GM23338 (cell line): ENCODE measurements at regions not wholly inside any gene's neighbourhood (a gene's known extent, or its start where the extent isn't known, plus 50 kb on each side); places are given as distances from the start of the nearest gene placed in this dataset.

ENCODE experiments used
- ATAC-seq: fragments of 200-7000 bp; cut with Tn5 transposase; 3 replicates; pipeline ENCODE4 v1.9.1; 2020
- DNase-seq: peaks from one replicate; pipeline ENCODE4 v3.0.0-alpha.2; 2015; ENCODE audit warnings: low spot score
- H2AFZ ChIP-seq: fragments of 200-600 bp; sonication (generic); 2 replicates; pipeline ENCODE4 v1.8.0; 2016; ENCODE audit warnings: antibody characterized with exemption, mild to moderate bottlenecking, moderate library complexity
- H3F3A ChIP-seq: fragments of 200-600 bp; sonication (generic); replicated peaks from 2 replicates; pipeline ENCODE4 v1.8.0; 2017; ENCODE audit warnings: antibody characterized with exemption, mixed run types, low read depth
- H3K27ac ChIP-seq: fragments of 200-600 bp; sonication (generic); 2 replicates; pipeline ENCODE4 v1.6.1; 2016; ENCODE audit warnings: low read depth
- H3K27me3 ChIP-seq: fragments of 200-600 bp; sonication (generic); 2 replicates; pipeline ENCODE4 v1.8.0; 2016; ENCODE audit warnings: mild to moderate bottlenecking, mixed run types, moderate library complexity; ENCODE audit not compliant: insufficient read depth
- H3K36me3 ChIP-seq: fragments of 200-600 bp; sonication (generic); 2 replicates; pipeline ENCODE4 v1.8.0; 2016; ENCODE audit warnings: mild to moderate bottlenecking; ENCODE audit not compliant: insufficient read depth
- H3K4me1 ChIP-seq: fragments of 200-600 bp; sonication (generic); 2 replicates; pipeline ENCODE4 v1.8.0; 2016; ENCODE audit warnings: mild to moderate bottlenecking, moderate library complexity; ENCODE audit not compliant: insufficient read depth
- H3K4me2 ChIP-seq: fragments of 200-600 bp; sonication (generic); 2 replicates; pipeline ENCODE4 v1.7.1; 2017; ENCODE audit warnings: mixed run types
- H3K4me3 ChIP-seq: fragments of 200-600 bp; sonication (generic); 2 replicates; pipeline ENCODE4 v1.6.1; 2016; ENCODE audit warnings: mixed run types
- H3K79me2 ChIP-seq: fragments of 200-600 bp; sonication (generic); replicated peaks from 2 replicates; pipeline ENCODE4 v1.8.0; 2017; ENCODE audit warnings: mild to moderate bottlenecking; ENCODE audit not compliant: insufficient read depth
- H3K9me2 ChIP-seq: fragments of 200-600 bp; sonication (generic); 2 replicates; pipeline ENCODE4 v1.8.0; 2017; ENCODE audit not compliant: insufficient read depth
- H4K20me1 ChIP-seq: fragments of 200-600 bp; sonication (generic); replicated peaks from 2 replicates; pipeline ENCODE4 v1.8.0; 2017; ENCODE audit warnings: mild to moderate bottlenecking; ENCODE audit not compliant: insufficient read depth
- H3K27ac Mint-ChIP-seq: 2 replicates; pipeline ENCODE4 v1.8.0; 2020; ENCODE audit warnings: inconsistent platforms, mild to moderate bottlenecking, moderate library complexity, mixed read lengths
- H3K27me3 Mint-ChIP-seq: 3 replicates; pipeline ENCODE4 v1.8.0; 2022; ENCODE audit warnings: low read depth, mild to moderate bottlenecking, moderate library complexity, mixed read lengths, inconsistent platforms; ENCODE audit not compliant: insufficient read depth, poor library complexity
- H3K36me3 Mint-ChIP-seq: 3 replicates; pipeline ENCODE4 v1.8.0; 2021; ENCODE audit warnings: low read depth, mild to moderate bottlenecking, inconsistent platforms, moderate library complexity, mixed read lengths
- H3K4me1 Mint-ChIP-seq: 3 replicates; pipeline ENCODE4 v1.8.0; 2020; ENCODE audit warnings: mild to moderate bottlenecking, inconsistent platforms, mixed read lengths
- H3K4me3 Mint-ChIP-seq: 3 replicates; pipeline ENCODE4 v1.8.0; 2021; ENCODE audit warnings: moderate library complexity, mild to moderate bottlenecking, inconsistent platforms, mixed read lengths
- H3K9me3 Mint-ChIP-seq: 3 replicates; pipeline ENCODE4 v1.8.0; 2020; ENCODE audit warnings: moderate library complexity, mild to moderate bottlenecking, inconsistent platforms, mixed read lengths
- EZH2phosphoT487 ChIP-seq: fragments of 200-600 bp; sonication (generic); IDR thresholded peaks from one replicate; pipeline ENCODE4 v1.8.1; 2018; ENCODE audit warnings: antibody characterized with exemption; ENCODE audit not compliant: unreplicated experiment
- POLR2AphosphoS5 ChIP-seq: IDR thresholded peaks from 2 replicates; pipeline ENCODE4 v1.6.1; 2016; ENCODE audit warnings: antibody characterized with exemption, low read depth
- ZNF114 ChIP-seq: fragments of 250-450 bp; sonication (Bioruptor Pico); IDR thresholded peaks from 2 replicates; pipeline ENCODE4 v1.5.0; 2020; ENCODE audit warnings: mild to moderate bottlenecking, moderate library complexity
- ZNF331 ChIP-seq: fragments of 250-450 bp; sonication (Bioruptor Pico); IDR thresholded peaks from 2 replicates; pipeline ENCODE4 v1.5.0; 2020; ENCODE audit warnings: low read depth, mild to moderate bottlenecking, moderate library complexity
- TF ChIP-seq, protein P1 (sequence below): fragments of 250-450 bp; sonication (Bioruptor Pico); IDR thresholded peaks from 2 replicates; pipeline ENCODE4 v1.5.0; 2020; ENCODE audit warnings: mild to moderate bottlenecking, moderate library complexity
- TF ChIP-seq, protein P2 (sequence below): IDR thresholded peaks from 2 replicates; pipeline ENCODE4 v1.6.1; 2016; ENCODE audit warnings: antibody characterized with exemption
- TF ChIP-seq, protein P3 (sequence below): IDR thresholded peaks from one replicate; pipeline ENCODE4 v1.6.1; 2018; ENCODE audit warnings: antibody characterized with exemption; ENCODE audit not compliant: unreplicated experiment

DNA sequence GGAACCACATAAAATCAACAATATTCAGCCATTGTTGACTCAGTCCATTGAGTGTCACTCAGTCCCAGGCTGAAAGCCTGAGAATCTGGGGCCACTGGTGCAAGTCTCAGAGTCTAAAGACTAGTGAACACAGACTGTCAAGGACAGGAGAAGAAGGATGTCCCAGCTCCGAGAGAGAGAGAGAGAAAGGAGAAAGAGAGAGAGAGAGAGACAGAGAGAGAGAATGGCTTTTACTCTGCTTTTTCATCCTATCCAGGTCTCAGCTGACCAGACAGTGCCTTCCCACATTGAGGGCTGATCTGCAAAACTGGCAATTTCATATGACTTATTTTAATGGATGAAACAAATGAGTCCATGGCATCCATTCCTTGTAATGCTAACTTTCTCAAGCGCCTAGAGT is 984.1 kb downstream of the UQCRFS1 start (continued):
- TF ChIP-seq, protein P1, sequence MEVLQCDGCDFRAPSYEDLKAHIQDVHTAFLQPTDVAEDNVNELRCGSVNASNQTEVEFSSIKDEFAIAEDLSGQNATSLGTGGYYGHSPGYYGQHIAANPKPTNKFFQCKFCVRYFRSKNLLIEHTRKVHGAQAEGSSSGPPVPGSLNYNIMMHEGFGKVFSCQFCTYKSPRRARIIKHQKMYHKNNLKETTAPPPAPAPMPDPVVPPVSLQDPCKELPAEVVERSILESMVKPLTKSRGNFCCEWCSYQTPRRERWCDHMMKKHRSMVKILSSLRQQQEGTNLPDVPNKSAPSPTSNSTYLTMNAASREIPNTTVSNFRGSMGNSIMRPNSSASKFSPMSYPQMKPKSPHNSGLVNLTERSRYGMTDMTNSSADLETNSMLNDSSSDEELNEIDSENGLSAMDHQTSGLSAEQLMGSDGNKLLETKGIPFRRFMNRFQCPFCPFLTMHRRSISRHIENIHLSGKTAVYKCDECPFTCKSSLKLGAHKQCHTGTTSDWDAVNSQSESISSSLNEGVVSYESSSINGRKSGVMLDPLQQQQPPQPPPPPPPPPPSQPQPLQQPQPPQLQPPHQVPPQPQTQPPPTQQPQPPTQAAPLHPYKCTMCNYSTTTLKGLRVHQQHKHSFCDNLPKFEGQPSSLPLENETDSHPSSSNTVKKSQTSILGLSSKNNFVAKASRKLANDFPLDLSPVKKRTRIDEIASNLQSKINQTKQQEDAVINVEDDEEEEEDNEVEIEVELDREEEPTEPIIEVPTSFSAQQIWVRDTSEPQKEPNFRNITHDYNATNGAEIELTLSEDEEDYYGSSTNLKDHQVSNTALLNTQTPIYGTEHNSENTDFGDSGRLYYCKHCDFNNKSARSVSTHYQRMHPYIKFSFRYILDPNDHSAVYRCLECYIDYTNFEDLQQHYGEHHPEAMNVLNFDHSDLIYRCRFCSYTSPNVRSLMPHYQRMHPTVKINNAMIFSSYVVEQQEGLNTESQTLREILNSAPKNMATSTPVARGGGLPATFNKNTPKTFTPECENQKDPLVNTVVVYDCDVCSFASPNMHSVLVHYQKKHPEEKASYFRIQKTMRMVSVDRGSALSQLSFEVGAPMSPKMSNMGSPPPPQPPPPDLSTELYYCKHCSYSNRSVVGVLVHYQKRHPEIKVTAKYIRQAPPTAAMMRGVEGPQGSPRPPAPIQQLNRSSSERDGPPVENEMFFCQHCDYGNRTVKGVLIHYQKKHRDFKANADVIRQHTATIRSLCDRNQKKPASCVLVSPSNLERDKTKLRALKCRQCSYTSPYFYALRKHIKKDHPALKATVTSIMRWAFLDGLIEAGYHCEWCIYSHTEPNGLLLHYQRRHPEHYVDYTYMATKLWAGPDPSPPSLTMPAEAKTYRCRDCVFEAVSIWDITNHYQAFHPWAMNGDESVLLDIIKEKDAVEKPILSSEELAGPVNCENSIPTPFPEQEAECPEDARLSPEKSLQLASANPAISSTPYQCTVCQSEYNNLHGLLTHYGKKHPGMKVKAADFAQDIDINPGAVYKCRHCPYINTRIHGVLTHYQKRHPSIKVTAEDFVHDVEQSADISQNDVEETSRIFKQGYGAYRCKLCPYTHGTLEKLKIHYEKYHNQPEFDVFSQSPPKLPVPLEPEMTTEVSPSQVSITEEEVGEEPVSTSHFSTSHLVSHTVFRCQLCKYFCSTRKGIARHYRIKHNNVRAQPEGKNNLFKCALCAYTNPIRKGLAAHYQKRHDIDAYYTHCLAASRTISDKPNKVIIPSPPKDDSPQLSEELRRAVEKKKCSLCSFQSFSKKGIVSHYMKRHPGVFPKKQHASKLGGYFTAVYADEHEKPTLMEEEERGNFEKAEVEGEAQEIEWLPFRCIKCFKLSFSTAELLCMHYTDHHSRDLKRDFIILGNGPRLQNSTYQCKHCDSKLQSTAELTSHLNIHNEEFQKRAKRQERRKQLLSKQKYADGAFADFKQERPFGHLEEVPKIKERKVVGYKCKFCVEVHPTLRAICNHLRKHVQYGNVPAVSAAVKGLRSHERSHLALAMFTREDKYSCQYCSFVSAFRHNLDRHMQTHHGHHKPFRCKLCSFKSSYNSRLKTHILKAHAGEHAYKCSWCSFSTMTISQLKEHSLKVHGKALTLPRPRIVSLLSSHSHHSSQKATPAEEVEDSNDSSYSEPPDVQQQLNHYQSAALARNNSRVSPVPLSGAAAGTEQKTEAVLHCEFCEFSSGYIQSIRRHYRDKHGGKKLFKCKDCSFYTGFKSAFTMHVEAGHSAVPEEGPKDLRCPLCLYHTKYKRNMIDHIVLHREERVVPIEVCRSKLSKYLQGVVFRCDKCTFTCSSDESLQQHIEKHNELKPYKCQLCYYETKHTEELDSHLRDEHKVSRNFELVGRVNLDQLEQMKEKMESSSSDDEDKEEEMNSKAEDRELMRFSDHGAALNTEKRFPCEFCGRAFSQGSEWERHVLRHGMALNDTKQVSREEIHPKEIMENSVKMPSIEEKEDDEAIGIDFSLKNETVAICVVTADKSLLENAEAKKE = no peak
- TF ChIP-seq, protein P2, sequence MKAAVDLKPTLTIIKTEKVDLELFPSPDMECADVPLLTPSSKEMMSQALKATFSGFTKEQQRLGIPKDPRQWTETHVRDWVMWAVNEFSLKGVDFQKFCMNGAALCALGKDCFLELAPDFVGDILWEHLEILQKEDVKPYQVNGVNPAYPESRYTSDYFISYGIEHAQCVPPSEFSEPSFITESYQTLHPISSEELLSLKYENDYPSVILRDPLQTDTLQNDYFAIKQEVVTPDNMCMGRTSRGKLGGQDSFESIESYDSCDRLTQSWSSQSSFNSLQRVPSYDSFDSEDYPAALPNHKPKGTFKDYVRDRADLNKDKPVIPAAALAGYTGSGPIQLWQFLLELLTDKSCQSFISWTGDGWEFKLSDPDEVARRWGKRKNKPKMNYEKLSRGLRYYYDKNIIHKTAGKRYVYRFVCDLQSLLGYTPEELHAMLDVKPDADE = no peak

DNA sequence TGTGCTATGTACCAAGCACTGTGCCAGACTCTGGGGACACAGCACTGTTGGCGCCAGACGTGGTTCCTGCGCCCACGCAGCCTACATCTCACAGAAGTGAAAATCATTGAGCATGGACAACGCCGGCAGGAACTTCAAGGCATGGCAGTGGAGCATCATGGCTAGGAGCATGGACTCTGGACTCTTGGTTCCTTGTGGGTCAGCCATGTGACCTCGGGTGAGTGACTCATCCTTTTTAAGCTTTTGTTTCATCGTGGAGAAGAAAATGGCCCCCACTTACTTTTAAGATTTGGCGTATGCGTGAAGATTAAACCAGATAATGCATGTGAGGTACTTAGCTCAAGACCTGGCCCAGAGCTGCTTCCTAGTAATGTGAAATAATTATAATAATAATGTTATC is 988.5 kb downstream of the UQCRFS1 start:
- Histone ChIP-seq H3K4me3 (no peak overlapping the region), H3K79me2 (no peaks in the 10 kb centered on the region), H3K27me3 (no peaks in the 10 kb centered on the region), H3K27ac (no peak overlapping the region), H3K4me1 (no peaks in the 10 kb centered on the region), H3K36me3 (no peaks in the 10 kb centered on the region), H2AFZ (no peak overlapping the region), H4K20me1 (no peaks in the 10 kb centered on the region), H3K4me2 (no peak overlapping the region), H3K9me2 (no peaks in the 10 kb centered on the region; the same call in 1 of the 2 replicates), H3F3A (no peaks in the 10 kb centered on the region)
- no peaks in the 10 kb centered on the region for H3K4me1 Mint-ChIP-seq
- H3K36me3 Mint-ChIP-seq = no peaks in the 10 kb centered on the region
- no peak for DNase-seq
- H3K9me3 Mint-ChIP-seq = peaks cover 3% of the 10 kb centered on the region; the same call in 2 of the 3 replicates
- ATAC-seq = no peak
- no peak overlapping the region for H3K4me3 Mint-ChIP-seq
- no peak overlapping the region for H3K27ac Mint-ChIP-seq
- peaks cover 5% of the 10 kb centered on the region for H3K27me3 Mint-ChIP-seq
- TF ChIP-seq ZNF331 (CRISPR knock-in tag) = no peak
- no peak for TF ChIP-seq ZNF114 (CRISPR knock-in tag)
- TF ChIP-seq, protein P2 = no peak
- TF ChIP-seq POLR2AphosphoS5 = no peak
- TF ChIP-seq EZH2phosphoT487 = no peak
- TF ChIP-seq, protein P3, sequence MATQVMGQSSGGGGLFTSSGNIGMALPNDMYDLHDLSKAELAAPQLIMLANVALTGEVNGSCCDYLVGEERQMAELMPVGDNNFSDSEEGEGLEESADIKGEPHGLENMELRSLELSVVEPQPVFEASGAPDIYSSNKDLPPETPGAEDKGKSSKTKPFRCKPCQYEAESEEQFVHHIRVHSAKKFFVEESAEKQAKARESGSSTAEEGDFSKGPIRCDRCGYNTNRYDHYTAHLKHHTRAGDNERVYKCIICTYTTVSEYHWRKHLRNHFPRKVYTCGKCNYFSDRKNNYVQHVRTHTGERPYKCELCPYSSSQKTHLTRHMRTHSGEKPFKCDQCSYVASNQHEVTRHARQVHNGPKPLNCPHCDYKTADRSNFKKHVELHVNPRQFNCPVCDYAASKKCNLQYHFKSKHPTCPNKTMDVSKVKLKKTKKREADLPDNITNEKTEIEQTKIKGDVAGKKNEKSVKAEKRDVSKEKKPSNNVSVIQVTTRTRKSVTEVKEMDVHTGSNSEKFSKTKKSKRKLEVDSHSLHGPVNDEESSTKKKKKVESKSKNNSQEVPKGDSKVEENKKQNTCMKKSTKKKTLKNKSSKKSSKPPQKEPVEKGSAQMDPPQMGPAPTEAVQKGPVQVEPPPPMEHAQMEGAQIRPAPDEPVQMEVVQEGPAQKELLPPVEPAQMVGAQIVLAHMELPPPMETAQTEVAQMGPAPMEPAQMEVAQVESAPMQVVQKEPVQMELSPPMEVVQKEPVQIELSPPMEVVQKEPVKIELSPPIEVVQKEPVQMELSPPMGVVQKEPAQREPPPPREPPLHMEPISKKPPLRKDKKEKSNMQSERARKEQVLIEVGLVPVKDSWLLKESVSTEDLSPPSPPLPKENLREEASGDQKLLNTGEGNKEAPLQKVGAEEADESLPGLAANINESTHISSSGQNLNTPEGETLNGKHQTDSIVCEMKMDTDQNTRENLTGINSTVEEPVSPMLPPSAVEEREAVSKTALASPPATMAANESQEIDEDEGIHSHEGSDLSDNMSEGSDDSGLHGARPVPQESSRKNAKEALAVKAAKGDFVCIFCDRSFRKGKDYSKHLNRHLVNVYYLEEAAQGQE = no peak
